HepG2 (cell line): ENCODE measurements at regions not wholly inside any gene's neighbourhood (a gene's known extent, or its start where the extent isn't known, plus 50 kb on each side); places are given as distances from the start of the nearest gene placed in this dataset.

Experiments used
- ATAC-seq: fragments of 200-7000 bp; cut with Tn5 transposase; 3 replicates; pipeline ENCODE4 v1.9.1; 2020; ENCODE audit warnings: mild to moderate bottlenecking, moderate library complexity
- BruUV-seq: library from RNA; stranded (reverse); fragments of 400-500 nt; replicated peaks from 2 replicates; lab custom pipeline; 2021; lab: Mats Ljungman, UMichigan
- CTCF ChIA-PET: fragments of 300-600 bp; formaldehyde crosslinking; extraction: SDS; loops from one replicate; lab custom pipeline; 2021; ENCODE audit warnings: low total read pairs, inconsistent platforms, low intra/inter-chr PET ratio; lab: Yijun Ruan, JAX
- POLR2A ChIA-PET: fragments of 350-600 bp; sonication (Branson Sonifier 250); formaldehyde crosslinking; loops from one replicate; lab custom pipeline; 2020; ENCODE audit warnings: antibody characterized with exemption, inconsistent platforms; lab: Yijun Ruan, JAX
- DNase-seq: peaks from one replicate; pipeline ENCODE4 v3.0.0-alpha.2; 2015; ENCODE audit warnings: low spot score
- FAIRE-seq: peaks from 3 replicates; lab custom pipeline; 2011; peaks lifted over from hg19 to GRCh38; lab: Jason Lieb, UNC
- H2AFZ ChIP-seq: one replicate; pipeline ENCODE4 v1.6.1; 2011; ENCODE audit warnings: low read length, inconsistent platforms
- H3K27ac ChIP-seq: fragments of 300-600 bp; 3 replicates; pipeline ENCODE4 v1.8.0; 2011; ENCODE audit warnings: mixed run types, mild to moderate bottlenecking, mixed read lengths, low read length, inconsistent platforms; ENCODE audit not compliant: insufficient read depth; ENCODE audit errors: extremely low read length
- H3K27me3 ChIP-seq, 2 experiments: fragments of 200-600 bp in 1 of 2; 2 replicates in 1 of 2; 3 replicates in 1 of 2; pipeline versions ENCODE4 v1.6.0 to v1.8.0; 2011; ENCODE audit warnings: low read length in 2 of 2, mild to moderate bottlenecking in 2 of 2, moderate library complexity in 2 of 2, inconsistent platforms in 1 of 2; ENCODE audit not compliant: insufficient read depth in 2 of 2, control insufficient read depth in 1 of 2
- H3K36me3 ChIP-seq, 2 experiments: fragments of 200-600 bp in 1 of 2; replicated peaks in 1 of 2; 2 replicates in 1 of 2; 3 replicates in 1 of 2; pipeline versions ENCODE4 v1.5.1 to v1.8.0; 2011; ENCODE audit warnings: low read length in 2 of 2, inconsistent platforms in 1 of 2; ENCODE audit not compliant: insufficient read depth in 2 of 2, control insufficient read depth in 1 of 2
- H3K4me1 ChIP-seq: 2 replicates; pipeline ENCODE4 v1.5.1; 2012; ENCODE audit warnings: low read length, inconsistent platforms; ENCODE audit not compliant: insufficient read depth
- H3K4me2 ChIP-seq: 2 replicates; pipeline ENCODE4 v1.6.0; 2011; ENCODE audit warnings: low read depth, low read length, inconsistent platforms
- H3K4me3 ChIP-seq, 3 experiments: fragments of 200-600 bp in 1 of 3; sonication (generic), shearing (Covaris generic) in 1 of 3; replicated peaks in 1 of 3; 2 replicates each; pipeline ENCODE4 v1.5.1; 2011 to 2016; ENCODE audit warnings: low read length in 3 of 3, inconsistent platforms in 2 of 3, low read depth in 2 of 3, mild to moderate bottlenecking in 2 of 3, control low read depth in 1 of 3, mixed read lengths in 1 of 3; ENCODE audit not compliant: insufficient read depth in 1 of 3
- H3K79me2 ChIP-seq: one replicate; pipeline ENCODE4 v1.6.1; 2011; ENCODE audit warnings: low read length, inconsistent platforms; ENCODE audit not compliant: insufficient read depth
- H3K9ac ChIP-seq: 2 replicates; pipeline ENCODE4 v1.6.0; 2011; ENCODE audit warnings: mild to moderate bottlenecking, low read depth, low read length, inconsistent platforms; ENCODE audit not compliant: insufficient read depth
- H3K9me3 ChIP-seq: 2 replicates; pipeline ENCODE4 v1.5.1; 2012; ENCODE audit warnings: mild to moderate bottlenecking, low read length
- H4K20me1 ChIP-seq: 2 replicates; pipeline ENCODE4 v1.6.0; 2011; ENCODE audit warnings: inconsistent platforms, mild to moderate bottlenecking, low read length, moderate library complexity; ENCODE audit not compliant: insufficient read depth
- CREB1 ChIP-seq, 2 experiments: fragments of 450-650 bp in 1 of 2; IDR thresholded peaks; 2 replicates each; pipeline ENCODE4 v1.6.1; 2016 to 2017; ENCODE audit warnings: control low read depth in 1 of 2, mild to moderate bottlenecking in 1 of 2, missing compliant biosample characterization in 1 of 2, missing genetic modification characterization in 1 of 2
- DMTF1 ChIP-seq: sonication (generic); formaldehyde crosslinking; IDR thresholded peaks from 2 replicates; pipeline ENCODE4 v1.4.0; 2020; ENCODE audit warnings: mild to moderate bottlenecking, missing genetic modification reagents
- FOXK2 ChIP-seq: fragments of 450-650 bp; IDR thresholded peaks from 2 replicates; pipeline ENCODE4 v1.6.1; 2016
- GTF3A ChIP-seq: sonication (generic); formaldehyde crosslinking; conservative IDR thresholded peaks from 2 replicates; pipeline ENCODE4 v1.4.0; 2020; ENCODE audit warnings: mild to moderate bottlenecking, missing genetic modification reagents
- IKZF4 ChIP-seq: sonication (generic); formaldehyde crosslinking; IDR thresholded peaks from 2 replicates; pipeline ENCODE4 v1.5.1; 2020; ENCODE audit warnings: borderline replicate concordance, mild to moderate bottlenecking, low read depth, missing genetic modification reagents; ENCODE audit errors: not compliant biosample characterization
- PCBP2 ChIP-seq: fragments of 200-400 bp; formaldehyde crosslinking; optimal IDR thresholded peaks from 2 replicates; pipeline ENCODE3; 2018; ENCODE audit warnings: low read length, low read depth; ENCODE audit not compliant: poor library complexity, severe bottlenecking
- SCMH1 ChIP-seq: sonication (generic); formaldehyde crosslinking; IDR thresholded peaks from 2 replicates; pipeline ENCODE4 v1.9.0; 2021; ENCODE audit warnings: missing genetic modification reagents, mild to moderate bottlenecking, borderline replicate concordance
- THRA ChIP-seq: sonication (generic); formaldehyde crosslinking; IDR thresholded peaks from 2 replicates; pipeline ENCODE4 v1.4.0; 2020; ENCODE audit warnings: missing genetic modification reagents, borderline replicate concordance
- ZMYM2 ChIP-seq: sonication (generic); formaldehyde crosslinking; IDR thresholded peaks from 2 replicates; pipeline ENCODE4 v1.8.0; 2022; ENCODE audit warnings: mild to moderate bottlenecking, missing genetic modification reagents
- ZNF343 ChIP-seq: sonication (generic); formaldehyde crosslinking; IDR thresholded peaks from 2 replicates; pipeline ENCODE4 v1.4.0; 2020; ENCODE audit warnings: mild to moderate bottlenecking, missing genetic modification reagents
- ZNF362 ChIP-seq: sonication (generic); formaldehyde crosslinking; IDR thresholded peaks from 2 replicates; pipeline ENCODE4 v1.4.0; 2020; ENCODE audit warnings: missing genetic modification reagents, mild to moderate bottlenecking, borderline replicate concordance
- ZNF710 ChIP-seq: sonication (generic); formaldehyde crosslinking; IDR thresholded peaks from 2 replicates; pipeline ENCODE4 v1.5.0; 2020; ENCODE audit warnings: mild to moderate bottlenecking, missing genetic modification reagents, borderline replicate concordance
- WGBS: methylation state at CpG from one replicate; pipeline ENCODE4 v1.1.6; 2017; ENCODE audit warnings: low lambda C conversion rate; 5-methylcytosine and 5-hydroxymethylcytosine counted together
- in situ Hi-C: cut with HindIII; loops from 2 replicates; pipeline ENCODE4 v1.10.0; 2017; ENCODE audit warnings: low pct_unique_long_range_greater_than_20kb; ENCODE audit not compliant: extremely low pct_ligation_motif_present
- intact Hi-C: fragments of 100-400 bp; cut with micrococcal nuclease; formaldehyde crosslinking; loops from one replicate; pipeline ENCODE4 v1.10.0; 2022; ENCODE audit not compliant: unreplicated experiment

GRCh38 chr2:187994464-187995331 lies 297.0 kb upstream of the GULP1 start:
- POLR2A ChIA-PET = no interaction called here

More at GRCh38 chr2:187994464-187995331, 297.0 kb upstream of the GULP1 start:
- intact Hi-C loops = no loop called here
- ATAC-seq (no peak; the same call in 2 of the 3 replicates), DNase-seq (no peak), FAIRE-seq (no peak)
- in situ Hi-C loops = no loop called here
- TF ChIP-seq IKZF4 = no peak
- no peak for TF ChIP-seq ZNF343 (CRISPR knock-in tag)
- TF ChIP-seq FOXK2 = no peak
- TF ChIP-seq THRA = no peak
- TF ChIP-seq DMTF1 (CRISPR knock-in tag) = no peak
- no peak for TF ChIP-seq GTF3A (CRISPR knock-in tag)
- no peak for TF ChIP-seq ZMYM2 (CRISPR knock-in tag)
- no peak for TF ChIP-seq CREB1 (IDR thresholded peaks at IDR 0.05)
- TF ChIP-seq CREB1 (CRISPR knock-in tag; IDR thresholded peaks at IDR 0.05) = no peak
- TF ChIP-seq SCMH1 (CRISPR knock-in tag) = no peak
- no peak for TF ChIP-seq ZNF362
- TF ChIP-seq PCBP2 = no peak
- no peak for TF ChIP-seq ZNF710 (CRISPR knock-in tag)
- 0% methylated on average over 5 of the region's 5 CpGs for WGBS
- Histone ChIP-seq H3K27ac (no peak overlapping the region), H3K79me2 (no peaks in the 10 kb centered on the region), H2AFZ (no peak overlapping the region), H3K9me3 (no peaks in the 10 kb centered on the region), H3K4me2 (no peak overlapping the region), H3K4me1 (no peaks in the 10 kb centered on the region), H3K27me3 (no peaks in the 10 kb centered on the region), H3K9ac (no peak overlapping the region), H3K36me3 (no peaks in the 10 kb centered on the region), H4K20me1 (no peaks in the 10 kb centered on the region), H3K4me3 (no peak overlapping the region)
- CTCF ChIA-PET = no interaction called here
- no TSS peak for BruUV-seq
